ENCODE measurements at regions not wholly inside any gene's neighbourhood (a gene's known extent, or its start where the extent isn't known, plus 50 kb on each side); places are given as distances from the start of the nearest gene placed in this dataset.

DNA sequence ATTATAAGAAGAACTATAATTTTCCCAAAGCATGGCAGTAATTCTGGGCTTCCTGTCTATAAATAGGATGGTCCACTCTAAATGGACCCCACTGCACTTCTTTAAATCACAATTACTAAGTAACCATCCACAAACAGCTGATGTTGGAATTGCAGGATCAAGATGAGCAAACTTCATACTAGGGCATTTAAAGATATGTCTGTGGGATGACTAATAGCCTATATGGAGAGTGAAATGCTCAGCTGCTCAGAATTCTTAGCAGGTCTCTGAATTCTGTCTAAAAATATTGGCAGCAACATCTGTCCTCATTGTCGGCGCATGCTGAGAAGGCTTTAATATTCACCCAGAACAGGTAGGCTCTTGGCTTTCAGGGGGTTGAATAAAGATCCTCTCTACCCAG is 140.4 kb downstream of the SATB1 start:
- TF ChIP-seq YY1 (IDR thresholded peaks at IDR 0.05; ENCODE audit: insufficient read depth, insufficient read length) (no peak), ZNF274 (IDR thresholded peaks at IDR 0.05; ENCODE audit: low read depth, low read length) (no peak)
